ENCODE measurements at regions not wholly inside any gene's neighbourhood (a gene's known extent, or its start where the extent isn't known, plus 50 kb on each side); places are given as distances from the start of the nearest gene placed in this dataset.

- H3K4me3 ChIP-seq (ENCODE audit: low read depth, poor library complexity, severe bottlenecking) = no peak overlapping the region
- intact Hi-C loops (cut with DNase I; ENCODE audit: low total_unique reads) = no loop called here
- DNase-seq (ENCODE audit: low spot score in 2 of 2) = peak in 1 of 2 donors; percentile 63
- no peak for TF ChIP-seq CTCF (IDR thresholded peaks at IDR 0.05)
- TF ChIP-seq POLR2A (IDR thresholded peaks at IDR 0.05) = no peak
- 94% methylated on average over 11 of the region's 11 CpGs for WGBS, 2 donors
Measured at GRCh38 chr15:70361891-70362290, 264.2 kb upstream of the TLE3 start.

- no peak overlapping the region for H3K4me3 ChIP-seq (ENCODE audit: low read depth, poor library complexity, severe bottlenecking)
- TF ChIP-seq POLR2A (IDR thresholded peaks at IDR 0.05) (no peak), CTCF (IDR thresholded peaks at IDR 0.05) (no peak)
- DNase-seq (ENCODE audit: low spot score in 2 of 2) = peak in 1 of 2 donors; percentile 28
- 96 to 97% methylated on average over 2 of the region's 2 CpGs for WGBS, 2 donors
- intact Hi-C loops (cut with DNase I; ENCODE audit: low total_unique reads) = no loop called here
Measured at GRCh38 chr15:70361106-70361505, 263.4 kb upstream of the TLE3 start.

- DNase-seq (ENCODE audit: low spot score in 2 of 2) = peak in 1 of 2 donors; percentile 56
- TF ChIP-seq POLR2A (IDR thresholded peaks at IDR 0.05) = no peak
- no peak for TF ChIP-seq CTCF (IDR thresholded peaks at IDR 0.05)
- intact Hi-C loops (cut with DNase I; ENCODE audit: low total_unique reads) = no loop called here
- 95 to 96% methylated on average over 14 of the region's 14 CpGs for WGBS, 2 donors
- no peak overlapping the region for H3K4me3 ChIP-seq (ENCODE audit: low read depth, poor library complexity, severe bottlenecking)
Measured at GRCh38 chr15:70358871-70359647, 261.3 kb upstream of the TLE3 start.

GRCh38 chr15:70358011-70358819, 260.5 kb upstream of the TLE3 start:
- intact Hi-C loops (cut with DNase I; ENCODE audit: low total_unique reads) = no loop called here
- DNase-seq (ENCODE audit: low spot score in 2 of 2) = peak in 1 of 2 donors; percentile 71
- TF ChIP-seq CTCF (IDR thresholded peaks at IDR 0.05) (no peak), POLR2A (IDR thresholded peaks at IDR 0.05) (no peak)
- H3K4me3 ChIP-seq (ENCODE audit: low read depth, poor library complexity, severe bottlenecking) = no peak overlapping the region
- WGBS, 2 donors = 95% methylated on average over 11 of the region's 11 CpGs

- WGBS, 2 donors = 94 to 98% methylated on average over 8 of the region's 8 CpGs
- TF ChIP-seq POLR2A (IDR thresholded peaks at IDR 0.05) (no peak), CTCF (IDR thresholded peaks at IDR 0.05) (no peak)
- intact Hi-C loops (cut with DNase I; ENCODE audit: low total_unique reads) = no loop called here
- H3K4me3 ChIP-seq (ENCODE audit: low read depth, poor library complexity, severe bottlenecking) = no peak overlapping the region
- DNase-seq (ENCODE audit: low spot score in 2 of 2) = peak in 1 of 2 donors; percentile 83
Measured at GRCh38 chr15:70357453-70357852, 259.7 kb upstream of the TLE3 start.
